ENCODE measurements at regions not wholly inside any gene's neighbourhood (a gene's known extent, or its start where the extent isn't known, plus 50 kb on each side); places are given as distances from the start of the nearest gene placed in this dataset.

- H3K27ac ChIP-seq (replicated peaks), result no peak overlapping the region
- H3K27me3 ChIP-seq (ENCODE audit: insufficient read depth, poor library complexity, severe bottlenecking), result no peaks in the 10 kb centered on the region
- TF ChIP-seq REST (IDR thresholded peaks at IDR 0.05; ENCODE audit: insufficient replicate concordance, low read depth) (no peak), GABPA (IDR thresholded peaks at IDR 0.05; ENCODE audit: low read depth) (no peak), POLR2AphosphoS5 (IDR thresholded peaks at IDR 0.05; ENCODE audit: low read depth) (no peak), CTCF (IDR thresholded peaks at IDR 0.05; ENCODE audit: insufficient read depth, low read length) (no peak), SPI1 (IDR thresholded peaks at IDR 0.05; ENCODE audit: borderline replicate concordance, low read depth) (no peak)
- no peak overlapping the region for H3K4me3 ChIP-seq (replicated peaks; ENCODE audit: insufficient read depth, low read length)
- DNase-seq (ENCODE audit: low read depth in 1 of 2, low spot score in 1 of 2), result no peak
Observed at GRCh38 chr1:8111560-8111959, 85.5 kb upstream of the ERRFI1 start.

- DNase-seq (ENCODE audit: low read depth in 1 of 2, low spot score in 1 of 2), result no peak
- no peak overlapping the region for H3K27ac ChIP-seq (replicated peaks)
- TF ChIP-seq SPI1 (IDR thresholded peaks at IDR 0.05; ENCODE audit: borderline replicate concordance, low read depth) (no peak), POLR2AphosphoS5 (IDR thresholded peaks at IDR 0.05; ENCODE audit: low read depth) (no peak), REST (IDR thresholded peaks at IDR 0.05; ENCODE audit: insufficient replicate concordance, low read depth) (no peak), CTCF (IDR thresholded peaks at IDR 0.05; ENCODE audit: insufficient read depth, low read length) (no peak), GABPA (IDR thresholded peaks at IDR 0.05; ENCODE audit: low read depth) (no peak)
Observed at GRCh38 chr1:8109216-8109615, 83.1 kb upstream of the ERRFI1 start.

GRCh38 chr1:8107897-8108296 lies 81.8 kb upstream of the ERRFI1 start:
- Histone ChIP-seq H3K4me3 (replicated peaks; ENCODE audit: insufficient read depth, low read length) (no peak overlapping the region), H3K27ac (replicated peaks) (no peak overlapping the region; the same call in 1 of the 2 replicates)

More at GRCh38 chr1:8109216-8109615, 83.1 kb upstream of the ERRFI1 start:
- no peak overlapping the region for H3K4me3 ChIP-seq (replicated peaks; ENCODE audit: insufficient read depth, low read length)
- no peaks in the 10 kb centered on the region for H3K27me3 ChIP-seq (ENCODE audit: insufficient read depth, poor library complexity, severe bottlenecking)

More at GRCh38 chr1:8107897-8108296, 81.8 kb upstream of the ERRFI1 start:
- no peak for DNase-seq (ENCODE audit: low read depth in 1 of 2, low spot score in 1 of 2)
- no peak for TF ChIP-seq SPI1 (IDR thresholded peaks at IDR 0.05; ENCODE audit: borderline replicate concordance, low read depth)
- no peak for TF ChIP-seq REST (IDR thresholded peaks at IDR 0.05; ENCODE audit: insufficient replicate concordance, low read depth)
- no peak for TF ChIP-seq CTCF (IDR thresholded peaks at IDR 0.05; ENCODE audit: insufficient read depth, low read length)
- no peak for TF ChIP-seq POLR2AphosphoS5 (IDR thresholded peaks at IDR 0.05; ENCODE audit: low read depth)
- TF ChIP-seq GABPA (IDR thresholded peaks at IDR 0.05; ENCODE audit: low read depth), result no peak
- no peaks in the 10 kb centered on the region for H3K27me3 ChIP-seq (ENCODE audit: insufficient read depth, poor library complexity, severe bottlenecking)
